H7 (cell line): ENCODE measurements at regions not wholly inside any gene's neighbourhood (a gene's known extent, or its start where the extent isn't known, plus 50 kb on each side); places are given as distances from the start of the nearest gene placed in this dataset.

Source experiments
- DNase-seq: peaks from one replicate; pipeline ENCODE4 v3.0.0; 2012
- H3K27me3 ChIP-seq: 2 replicates; pipeline ENCODE4 v1.6.0; 2011; ENCODE audit warnings: mild to moderate bottlenecking, low read length; ENCODE audit not compliant: control insufficient read depth, insufficient read depth
- H3K36me3 ChIP-seq: replicated peaks from 2 replicates; pipeline ENCODE4 v1.5.1; 2011; ENCODE audit warnings: low read length; ENCODE audit not compliant: control insufficient read depth, insufficient read depth
- H3K4me3 ChIP-seq: 2 replicates; pipeline ENCODE4 v1.5.1; 2011; ENCODE audit warnings: low read depth, mild to moderate bottlenecking, control low read depth, low read length, moderate library complexity; ENCODE audit not compliant: insufficient read depth

DNA sequence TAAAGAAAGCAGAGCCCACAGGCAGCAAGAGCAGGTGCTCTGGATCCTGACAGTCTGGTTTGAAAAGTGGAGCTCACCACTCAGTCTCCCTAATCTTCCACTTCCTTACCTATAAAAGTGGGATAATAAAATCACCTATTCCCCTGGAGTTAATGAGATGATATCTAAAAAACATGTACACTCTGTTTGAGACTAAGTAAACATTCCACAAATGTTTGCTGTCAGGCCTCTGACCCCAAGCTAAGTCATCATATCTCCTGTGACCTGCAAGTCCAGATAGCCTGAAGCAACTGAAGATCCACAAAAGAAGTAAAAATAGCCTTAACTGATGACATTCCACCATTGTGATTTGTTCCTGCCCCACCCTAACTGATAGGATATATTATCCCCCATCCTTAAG, 1324.5 kb downstream of the XPNPEP1 start:
- DNase-seq: no peak
- H3K4me3 ChIP-seq: no peak overlapping the region
- no peaks in the 10 kb centered on the region for H3K36me3 ChIP-seq
- H3K27me3 ChIP-seq: peaks cover 74% of the 10 kb centered on the region

DNA sequence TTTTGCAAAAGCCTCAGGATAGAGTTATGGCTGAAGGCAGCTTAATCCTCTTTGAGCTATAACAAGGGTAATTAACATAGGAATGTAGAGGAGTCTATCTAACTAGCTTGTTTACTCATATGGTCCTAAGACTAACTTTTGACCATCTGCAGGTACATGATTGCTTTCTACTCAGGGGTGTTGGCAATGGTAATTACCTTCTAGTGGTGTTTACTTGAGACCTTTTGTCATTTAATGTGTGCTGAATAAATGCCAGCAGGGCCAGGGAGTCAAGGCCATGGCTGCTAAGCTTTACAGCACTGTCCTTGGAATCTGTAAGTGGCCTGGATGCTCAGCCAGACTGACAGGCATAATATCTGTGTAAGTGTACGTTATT, 1325.0 kb downstream of the XPNPEP1 start:
- Histone ChIP-seq H3K27me3 (peaks cover 74% of the 10 kb centered on the region), H3K36me3 (no peaks in the 10 kb centered on the region), H3K4me3 (no peak overlapping the region)
- DNase-seq: peak; percentile 10

DNA sequence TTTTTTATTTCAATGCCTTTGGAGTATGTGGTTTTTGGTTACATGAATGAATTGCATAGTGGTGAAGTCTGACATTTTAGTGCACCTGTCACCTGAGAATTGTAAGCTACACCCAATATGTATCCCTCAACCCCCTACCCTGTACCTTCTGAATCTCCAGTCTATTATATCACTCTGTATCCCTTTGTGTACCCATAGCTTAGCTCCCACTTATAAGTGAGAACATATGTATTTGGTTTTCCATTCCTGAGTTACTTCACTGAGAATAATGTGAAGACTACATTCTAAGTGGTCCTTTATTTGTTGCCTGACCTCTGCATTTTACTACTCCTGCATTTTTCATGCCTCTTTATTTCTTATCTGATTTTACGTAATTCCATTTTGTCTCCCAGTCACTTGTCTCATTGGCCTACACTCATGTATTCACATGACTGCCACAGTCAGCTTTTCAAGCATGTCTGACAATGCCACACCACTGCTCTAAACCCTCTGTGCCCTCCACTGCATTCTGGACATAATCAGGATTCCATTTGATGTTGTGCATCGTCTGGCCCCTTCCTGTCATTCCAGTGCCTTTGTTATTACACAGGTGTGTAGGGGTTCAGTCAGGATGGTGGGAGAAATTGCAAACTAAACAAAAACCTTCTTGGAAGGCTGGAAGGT, 1325.5 kb downstream of the XPNPEP1 start:
- DNase-seq: no peak
- Histone ChIP-seq H3K27me3 (peaks cover 73% of the 10 kb centered on the region), H3K36me3 (no peaks in the 10 kb centered on the region)

DNA sequence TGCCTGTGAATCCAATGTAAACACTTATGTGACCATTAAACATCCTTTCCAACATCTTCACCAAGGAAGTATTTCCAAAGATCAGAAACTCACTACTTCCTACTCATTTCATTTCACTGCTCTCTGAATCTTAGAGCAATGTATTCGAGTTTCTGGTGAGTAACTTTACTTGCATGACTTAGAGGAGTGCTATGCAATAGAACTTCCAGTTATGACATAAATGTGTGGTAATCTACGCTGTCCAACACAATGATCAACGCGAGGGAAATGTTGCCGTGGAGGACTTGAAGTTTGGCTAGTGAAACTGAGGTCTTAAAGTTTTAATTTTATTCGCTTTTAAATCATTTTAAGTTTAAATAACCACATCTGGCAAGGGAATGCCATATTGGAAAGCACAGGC, 1326.3 kb downstream of the XPNPEP1 start:
- Histone ChIP-seq H3K27me3 (peaks cover 72% of the 10 kb centered on the region), H3K4me3 (no peak overlapping the region), H3K36me3 (no peaks in the 10 kb centered on the region)
- no peak for DNase-seq

More for the DNA sequence above, 1325.5 kb downstream of the XPNPEP1 start:
- H3K4me3 ChIP-seq: no peak overlapping the region

DNA sequence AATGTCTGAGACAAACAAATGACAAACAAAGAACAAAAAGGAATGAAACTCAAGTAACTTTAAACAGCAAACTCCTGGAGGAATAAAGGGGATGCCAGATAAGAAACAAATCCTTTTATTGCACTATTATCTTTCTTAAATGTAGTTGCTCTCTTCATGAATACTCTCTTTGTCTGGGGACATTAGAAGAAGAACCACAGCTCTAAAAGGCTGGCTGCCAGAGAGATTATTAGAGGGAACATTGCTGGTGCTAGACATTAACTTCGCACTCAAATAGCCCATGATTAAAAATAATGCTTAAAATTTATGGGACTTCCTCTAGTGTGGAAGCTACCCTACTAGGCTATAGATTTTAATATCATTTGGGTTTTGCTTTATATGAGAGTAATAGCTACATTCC, 1330.4 kb downstream of the XPNPEP1 start:
- Histone ChIP-seq H3K36me3 (no peaks in the 10 kb centered on the region), H3K27me3 (peaks cover 43% of the 10 kb centered on the region), H3K4me3 (no peak overlapping the region)
- no peak for DNase-seq

DNA sequence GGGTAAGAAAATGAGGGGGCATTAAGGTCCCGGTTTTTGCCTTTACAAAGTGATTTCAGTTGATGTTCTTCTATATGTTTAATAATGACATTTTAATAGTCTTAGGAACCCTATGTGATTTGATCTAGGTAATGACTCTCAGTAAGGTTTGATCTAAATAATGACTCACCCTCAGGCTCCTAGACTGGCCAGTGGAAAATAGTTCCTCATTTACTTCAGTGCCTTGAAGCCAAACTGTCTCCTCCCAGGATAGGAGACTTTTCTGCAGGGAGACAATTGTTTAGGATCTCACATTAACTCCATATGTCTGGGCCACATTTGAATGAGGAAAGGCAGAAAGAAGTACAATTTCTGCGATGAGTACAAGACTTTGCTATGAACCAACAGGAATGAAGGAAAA, 1331.9 kb downstream of the XPNPEP1 start:
- H3K27me3 ChIP-seq: peaks cover 28% of the 10 kb centered on the region
- H3K36me3 ChIP-seq: no peaks in the 10 kb centered on the region
- no peak for DNase-seq
- H3K4me3 ChIP-seq: no peak overlapping the region

DNA sequence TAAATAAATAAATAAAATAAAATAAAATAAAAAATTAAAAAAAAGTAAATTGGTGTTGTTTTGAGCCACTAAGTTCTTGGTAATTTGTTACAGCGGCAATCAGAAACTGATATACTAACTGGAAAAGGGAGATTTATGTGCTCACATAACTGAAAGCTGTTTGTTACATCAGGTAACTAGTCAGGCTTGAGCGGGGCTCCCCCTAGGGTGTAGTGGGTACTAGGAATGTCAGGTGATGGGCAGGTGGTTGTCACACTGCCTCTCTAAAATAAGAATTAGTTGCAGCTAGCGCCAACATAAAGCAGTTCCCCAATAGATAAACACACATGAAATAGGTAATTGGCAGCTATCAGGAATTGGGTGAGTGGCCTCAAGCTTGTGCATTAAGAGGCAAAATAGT, 1336.9 kb downstream of the XPNPEP1 start:
- no peak overlapping the region for H3K4me3 ChIP-seq
- H3K36me3 ChIP-seq: no peaks in the 10 kb centered on the region
- peaks cover 4% of the 10 kb centered on the region; the same call in 1 of the 2 replicates for H3K27me3 ChIP-seq
- no peak for DNase-seq

DNA sequence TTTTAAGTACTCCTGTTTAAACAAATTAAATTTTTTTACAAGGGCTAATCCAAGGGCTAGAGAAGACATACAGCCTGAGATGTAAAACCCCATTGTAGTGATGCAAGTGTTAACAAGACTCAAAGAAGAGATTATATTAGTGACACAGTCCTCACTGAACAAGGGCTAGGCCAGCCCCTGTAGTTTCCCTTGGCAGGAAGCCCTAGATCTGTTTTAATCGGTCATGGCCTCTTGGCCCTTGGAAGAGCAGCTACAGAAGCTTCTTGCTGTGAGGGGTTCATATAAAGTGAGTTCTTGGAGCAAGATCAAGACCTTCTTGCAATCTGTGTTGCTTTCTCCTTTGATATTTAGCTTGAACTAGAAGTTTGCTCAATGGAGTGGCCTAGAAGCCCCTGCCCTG, 1339.4 kb downstream of the XPNPEP1 start:
- DNase-seq: no peak
- no peak overlapping the region for H3K4me3 ChIP-seq
- no peaks in the 10 kb centered on the region for H3K36me3 ChIP-seq
- H3K27me3 ChIP-seq: no peaks in the 10 kb centered on the region

DNA sequence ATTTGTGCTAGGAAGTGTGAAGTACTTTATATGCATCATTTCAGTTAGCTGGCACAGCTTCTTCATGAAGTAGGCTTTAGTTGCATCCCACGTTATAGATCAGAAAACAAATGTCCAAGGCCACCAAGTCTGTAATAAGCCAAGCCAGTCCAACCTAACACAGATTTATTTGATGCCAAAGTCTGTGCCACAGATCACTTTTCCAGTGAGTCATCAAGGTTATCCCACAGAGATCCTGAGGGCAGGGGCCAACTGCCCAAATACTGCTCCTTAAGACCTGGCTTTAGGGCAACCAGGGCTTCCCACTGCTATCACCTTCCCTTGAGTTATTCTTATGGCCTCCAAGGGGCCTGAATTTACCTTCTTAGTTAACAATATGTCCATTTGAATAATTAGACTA, 1340.4 kb downstream of the XPNPEP1 start:
- H3K27me3 ChIP-seq: no peaks in the 10 kb centered on the region
- no peaks in the 10 kb centered on the region for H3K36me3 ChIP-seq
- no peak for DNase-seq
- H3K4me3 ChIP-seq: no peak overlapping the region

DNA sequence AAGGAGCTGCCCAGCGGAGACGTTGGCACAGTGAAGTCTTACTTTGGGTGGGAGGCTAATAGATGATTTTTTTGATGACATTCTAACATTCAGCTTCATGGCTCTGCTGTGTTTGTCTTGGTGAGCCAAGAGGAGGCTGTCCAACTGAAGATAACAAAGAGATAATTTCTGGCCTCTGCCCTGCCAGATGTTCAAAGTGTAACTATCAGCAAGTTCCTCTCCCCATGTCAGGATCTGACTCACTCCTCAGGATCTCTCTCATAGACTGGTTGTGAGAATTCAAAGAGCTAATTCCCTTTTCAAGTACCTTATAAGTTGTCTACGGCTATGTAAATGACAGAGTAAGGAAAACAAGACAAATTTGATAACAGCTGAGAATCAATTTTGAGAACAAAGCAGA, 1340.9 kb downstream of the XPNPEP1 start:
- no peaks in the 10 kb centered on the region for H3K36me3 ChIP-seq
- no peaks in the 10 kb centered on the region for H3K27me3 ChIP-seq
- H3K4me3 ChIP-seq: no peak overlapping the region
- no peak for DNase-seq

DNA sequence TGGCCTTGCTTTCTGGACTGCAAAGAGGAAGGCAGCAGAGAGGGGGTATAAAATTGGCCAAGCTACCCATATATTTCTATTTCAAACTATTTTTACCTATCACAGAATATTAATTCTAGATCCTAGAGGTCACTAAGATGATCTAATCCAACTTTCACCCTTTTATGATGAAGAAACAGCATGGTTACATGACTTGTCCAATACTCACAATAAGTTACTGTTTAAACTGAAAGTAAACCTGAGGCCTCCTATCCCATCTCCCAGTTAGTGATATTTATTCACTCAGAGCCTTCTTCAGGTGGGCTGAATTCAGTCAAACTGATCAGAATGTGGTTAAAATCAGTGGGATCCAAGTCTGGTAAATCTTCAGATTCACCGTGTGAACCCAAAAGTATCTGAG, 1345.1 kb downstream of the XPNPEP1 start:
- no peaks in the 10 kb centered on the region for H3K36me3 ChIP-seq
- DNase-seq: no peak
- no peak overlapping the region for H3K4me3 ChIP-seq
- H3K27me3 ChIP-seq: no peaks in the 10 kb centered on the region

DNA sequence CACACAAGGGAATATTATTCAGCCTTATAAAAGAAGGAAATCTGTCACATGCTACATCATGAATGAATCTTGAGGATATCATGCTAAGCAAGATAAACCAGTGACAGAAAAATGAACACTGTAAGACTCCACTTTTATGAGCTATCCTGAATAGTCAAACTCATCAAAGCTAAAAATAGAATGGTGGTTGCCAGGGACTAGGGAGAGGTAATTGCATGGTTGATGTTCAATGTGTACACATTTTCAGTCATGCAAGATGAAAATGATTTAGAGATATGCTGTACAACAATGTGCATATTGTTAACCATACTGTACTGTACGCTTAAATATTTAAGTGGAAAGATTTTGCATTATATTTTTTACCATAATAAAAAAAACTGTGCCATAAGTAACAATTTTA, 1349.1 kb downstream of the XPNPEP1 start:
- DNase-seq: no peak
- no peaks in the 10 kb centered on the region for H3K36me3 ChIP-seq
- no peaks in the 10 kb centered on the region for H3K27me3 ChIP-seq
- no peak overlapping the region for H3K4me3 ChIP-seq

DNA sequence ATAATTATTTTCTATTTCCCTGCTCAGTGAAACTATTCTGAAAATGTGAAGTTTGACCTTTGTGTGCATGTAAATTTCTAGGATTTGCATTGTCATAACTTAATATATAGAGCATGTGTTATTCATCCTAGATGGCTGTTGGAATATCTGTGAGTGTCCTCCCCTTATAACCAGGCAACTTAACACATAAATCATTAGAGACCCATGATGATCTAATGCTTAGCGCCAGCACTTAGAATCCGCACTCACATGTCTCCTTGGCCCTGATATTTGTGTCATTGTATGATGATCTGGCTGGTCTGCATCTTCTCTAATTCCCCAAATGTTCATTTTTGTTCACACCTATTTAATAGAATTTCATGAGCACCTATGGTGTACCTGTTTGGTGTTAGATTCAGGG, 1354.5 kb downstream of the XPNPEP1 start:
- no peaks in the 10 kb centered on the region for H3K27me3 ChIP-seq
- no peaks in the 10 kb centered on the region for H3K36me3 ChIP-seq
- H3K4me3 ChIP-seq: no peak overlapping the region
- DNase-seq: no peak

DNA sequence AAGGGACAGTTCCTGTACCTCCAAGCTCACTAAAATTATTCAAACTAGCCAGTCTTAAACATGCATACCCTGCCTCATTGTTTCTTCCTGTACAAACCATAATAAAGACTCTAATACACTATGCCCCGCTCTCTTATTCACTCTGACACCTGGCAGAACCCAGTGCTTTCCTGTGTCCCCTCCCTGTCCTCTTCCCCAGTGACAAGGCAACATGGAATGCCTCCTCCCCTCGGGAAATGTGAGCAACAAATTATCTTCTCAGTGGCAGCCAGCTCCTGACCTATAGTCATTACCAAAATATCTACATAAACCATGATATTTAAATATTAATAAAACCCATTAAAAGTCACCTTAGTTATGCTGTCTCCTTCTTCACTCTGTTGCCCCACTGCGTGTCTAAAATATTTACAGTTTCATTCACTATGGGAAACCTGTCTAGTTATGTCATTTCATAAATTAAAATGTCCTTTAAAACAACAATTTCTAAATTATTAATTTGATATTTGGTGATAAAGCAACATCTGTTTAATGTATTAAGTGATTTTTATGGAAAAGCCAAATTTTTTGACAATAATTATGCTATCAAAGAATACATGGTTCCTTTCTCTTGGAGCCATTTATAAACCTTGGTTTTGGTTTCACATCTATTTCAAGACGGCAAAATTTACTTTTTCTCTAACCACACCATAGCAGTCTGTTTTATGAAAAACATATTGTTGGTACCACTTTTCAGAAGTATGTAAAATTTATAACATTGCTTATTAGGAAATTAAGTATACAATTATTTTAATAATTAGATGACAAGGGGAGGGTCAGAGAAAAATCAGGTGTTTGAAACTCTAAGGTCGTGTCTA, 1355.2 kb downstream of the XPNPEP1 start:
- no peaks in the 10 kb centered on the region for H3K27me3 ChIP-seq
- H3K36me3 ChIP-seq: no peaks in the 10 kb centered on the region
- no peak for DNase-seq
- no peak overlapping the region for H3K4me3 ChIP-seq

DNA sequence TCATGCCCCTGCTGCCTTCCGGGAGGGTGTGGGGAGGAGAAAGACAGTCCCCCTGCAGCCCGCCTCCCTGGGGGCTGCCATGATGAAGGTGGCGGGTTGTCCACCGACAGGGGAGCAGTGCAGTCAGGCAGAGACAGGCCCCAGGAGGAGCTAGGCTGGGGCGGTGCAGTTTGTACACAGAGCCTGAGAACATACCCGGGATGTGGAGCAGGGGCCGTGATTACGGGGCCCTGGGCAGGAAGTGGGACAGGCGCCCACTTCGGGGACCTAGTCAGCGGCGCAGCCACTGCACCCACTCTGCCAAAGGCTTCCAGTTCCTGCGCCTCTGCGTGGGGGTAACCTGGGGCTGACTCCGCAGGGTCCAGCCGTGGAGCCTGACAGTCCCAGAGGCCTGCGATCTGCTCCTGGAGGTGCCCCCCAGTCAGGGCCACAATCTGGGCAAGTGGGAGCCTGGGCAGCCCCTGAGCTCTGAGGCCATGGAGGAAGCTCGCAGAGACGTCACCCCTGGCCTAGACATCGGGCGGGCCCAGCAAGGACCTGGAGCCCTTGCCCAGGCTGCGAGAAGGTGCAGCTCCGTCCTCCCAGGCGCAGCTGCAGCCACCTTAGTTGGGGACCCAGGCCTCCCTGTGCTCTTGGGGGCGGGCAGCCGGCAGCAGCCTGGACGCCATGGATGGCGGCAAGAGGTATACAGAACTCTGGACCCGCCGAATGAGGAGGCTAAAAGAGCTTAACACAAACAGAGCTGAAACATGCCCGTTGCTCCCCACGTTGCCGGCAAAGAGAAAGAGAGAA, 1356.8 kb downstream of the XPNPEP1 start:
- Histone ChIP-seq H3K27me3 (no peaks in the 10 kb centered on the region), H3K4me3 (no peak overlapping the region), H3K36me3 (no peaks in the 10 kb centered on the region)
- DNase-seq: no peak
